Panc1 (cell line): ENCODE measurements at regions not wholly inside any gene's neighbourhood (a gene's known extent, or its start where the extent isn't known, plus 50 kb on each side); places are given as distances from the start of the nearest gene placed in this dataset.

ENCODE experiments used
- ATAC-seq: fragments of 200-7000 bp; cut with Tn5 transposase; 2 replicates; pipeline ENCODE4 v1.9.1; 2020; ENCODE audit warnings: mild to moderate bottlenecking, moderate library complexity
- BruUV-seq: library from RNA; stranded (reverse); fragments of 400-500 nt; replicated peaks from 2 replicates; lab custom pipeline; 2021; lab: Mats Ljungman, UMichigan
- CTCF ChIA-PET: fragments of 300-600 bp; sonication (Branson Sonifier 250); formaldehyde crosslinking; loops from one replicate; lab custom pipeline; 2022; ENCODE audit warnings: antibody characterized with exemption; lab: Charles Lee
- POLR2A ChIA-PET: fragments of 300-600 bp; sonication (Branson Sonifier 250); formaldehyde crosslinking; loops from one replicate; lab custom pipeline; 2022; ENCODE audit warnings: antibody characterized with exemption; lab: Charles Lee
- DNase-seq: peaks from one replicate; pipeline ENCODE4 v3.0.0-alpha.2; 2010; ENCODE audit warnings: low read depth, low spot score
- H3K27ac ChIP-seq: 2 replicates; pipeline ENCODE4 v1.5.1; 2011; ENCODE audit warnings: mild to moderate bottlenecking, low read length, inconsistent platforms
- H3K27me3 ChIP-seq: fragments of 200-500 bp; sonication (Bioruptor generic); 2 replicates; pipeline ENCODE4 v1.6.0; 2014; ENCODE audit warnings: low read length, inconsistent platforms; ENCODE audit not compliant: control insufficient read depth, insufficient read depth
- H3K36me3 ChIP-seq: fragments of 200-500 bp; sonication (Bioruptor generic); 2 replicates; pipeline ENCODE4 v1.5.1; 2014; ENCODE audit warnings: inconsistent platforms, mild to moderate bottlenecking, low read length, moderate library complexity; ENCODE audit not compliant: control insufficient read depth, insufficient read depth
- H3K4me1 ChIP-seq: 2 replicates; pipeline ENCODE4 v1.5.1; 2011; ENCODE audit warnings: inconsistent platforms, mild to moderate bottlenecking, low read length, moderate library complexity; ENCODE audit not compliant: control insufficient read depth, insufficient read depth
- H3K4me3 ChIP-seq, 2 experiments: 2 replicates each; pipeline ENCODE4 v1.5.1; 2011 to 2012; ENCODE audit warnings: low read depth in 2 of 2, low read length in 2 of 2, mild to moderate bottlenecking in 2 of 2, inconsistent platforms in 1 of 2, moderate library complexity in 1 of 2
- H3K9me3 ChIP-seq: fragments of 200-500 bp; sonication (Bioruptor generic); 2 replicates; pipeline ENCODE4 v1.5.1; 2014; ENCODE audit warnings: low read depth, mild to moderate bottlenecking, inconsistent platforms, low read length, moderate library complexity; ENCODE audit not compliant: control insufficient read depth, insufficient read depth
- CTCF ChIP-seq: fragments of 450-650 bp; IDR thresholded peaks from 2 replicates; pipeline ENCODE4 v1.5.1; 2017; ENCODE audit warnings: mild to moderate bottlenecking
- POLR2AphosphoS5 ChIP-seq: IDR thresholded peaks from 2 replicates; pipeline ENCODE4 v1.6.1; 2012; ENCODE audit warnings: mild to moderate bottlenecking, low read depth, low read length, moderate library complexity
- REST ChIP-seq, 2 experiments: IDR thresholded peaks; 2 replicates each; pipeline ENCODE4 v1.6.1; 2011 to 2012; ENCODE audit warnings: low read depth in 2 of 2, control low read depth in 1 of 2, low read length in 1 of 2, mild to moderate bottlenecking in 1 of 2, moderate library complexity in 1 of 2; ENCODE audit not compliant: insufficient read depth in 1 of 2
- SIN3A ChIP-seq: IDR thresholded peaks from 2 replicates; pipeline ENCODE4 v1.6.1; 2012; ENCODE audit warnings: low read depth, mild to moderate bottlenecking, low read length, moderate library complexity, borderline replicate concordance; ENCODE audit not compliant: insufficient read depth
- TCF7L2 ChIP-seq: IDR thresholded peaks from 2 replicates; pipeline ENCODE4 v1.6.1; 2011; ENCODE audit warnings: mild to moderate bottlenecking, low read depth, low read length, inconsistent platforms
- in situ Hi-C: cut with HindIII; loops from 2 replicates; pipeline ENCODE4 v1.10.0; 2016; ENCODE audit warnings: low sequenced_read_pairs, low pct_unique_long_range_greater_than_20kb
- intact Hi-C: fragments of 100-400 bp; cut with micrococcal nuclease; formaldehyde crosslinking; loops from one replicate; pipeline ENCODE4 v1.10.0; 2022; ENCODE audit not compliant: unreplicated experiment

GRCh38 chr1:82788038-82788437, 987.3 kb downstream of the ADGRL2 start:
- Histone ChIP-seq H3K4me1 (no peaks in the 10 kb centered on the region), H3K27me3 (no peaks in the 10 kb centered on the region), H3K36me3 (no peaks in the 10 kb centered on the region), H3K4me3 (no peak overlapping the region), H3K27ac (no peak overlapping the region), H3K9me3 (peaks cover 10% of the 10 kb centered on the region; the same call in 1 of the 2 replicates)
- TF ChIP-seq SIN3A: no peak
- no peak for TF ChIP-seq REST (IDR thresholded peaks at IDR 0.05; ENCODE audit: insufficient read depth in 1 of 2, low read depth in 2 of 2, low read length in 1 of 2)
- DNase-seq (no peak), ATAC-seq (no peak)
- intact Hi-C loops (no loop called here), in situ Hi-C loops (no loop called here)
- ChIA-PET POLR2A (no interaction called here), CTCF (interaction anchor here (0.6 kb wide), 1 partner anchor 1044 kb away, joined by 3 read pairs; no protein-coding TSS in a partner anchor)
- BruUV-seq: no TSS peak

- ATAC-seq (no peak), DNase-seq (no peak)
- Histone ChIP-seq H3K36me3 (no peaks in the 10 kb centered on the region), H3K4me3 (no peak overlapping the region), H3K4me1 (no peaks in the 10 kb centered on the region), H3K27ac (no peak overlapping the region), H3K27me3 (no peaks in the 10 kb centered on the region), H3K9me3 (peaks cover 10% of the 10 kb centered on the region; the same call in 1 of the 2 replicates)
- ChIA-PET CTCF (no interaction called here), POLR2A (no interaction called here)
- BruUV-seq: no TSS peak
- in situ Hi-C loops: no loop called here
- intact Hi-C loops: no loop called here
- TF ChIP-seq SIN3A (no peak), REST (IDR thresholded peaks at IDR 0.05; ENCODE audit: insufficient read depth in 1 of 2, low read depth in 2 of 2, low read length in 1 of 2) (no peak), CTCF (no peak), TCF7L2 (no peak), POLR2AphosphoS5 (no peak)
Measured at GRCh38 chr1:82786883-82787282, 986.1 kb downstream of the ADGRL2 start.
